Liver (tissue), 3 donors: ENCODE measurements at regions not wholly inside any gene's neighbourhood (a gene's known extent, or its start where the extent isn't known, plus 50 kb on each side); places are given as distances from the start of the nearest gene placed in this dataset.

ENCODE experiments used
- EGR1 ChIP-seq, 2 donors: IDR thresholded peaks; 2 replicates each; pipeline ENCODE4 v1.6.1; 2016 to 2018; ENCODE audit warnings: antibody characterized with exemption in 2 of 2, low read depth in 2 of 2
- FOXA2 ChIP-seq: IDR thresholded peaks from 2 replicates; pipeline ENCODE4 v1.6.1; 2016; ENCODE audit warnings: antibody characterized with exemption
- GABPA ChIP-seq, 2 donors: IDR thresholded peaks in 1 of 2; conservative IDR thresholded peaks in 1 of 2; 2 replicates each; pipeline ENCODE4 v1.6.1; 2016; ENCODE audit warnings: antibody characterized with exemption in 2 of 2, mild to moderate bottlenecking in 1 of 2, moderate library complexity in 1 of 2
- HNF4A ChIP-seq, 2 donors: conservative IDR thresholded peaks; 2 replicates each; pipeline ENCODE4 v1.6.1; 2016; ENCODE audit warnings: antibody characterized with exemption in 2 of 2, mild to moderate bottlenecking in 2 of 2
- RAD21 ChIP-seq, 2 donors: IDR thresholded peaks; 2 replicates each; pipeline ENCODE4 v1.6.1; 2016; ENCODE audit warnings: antibody characterized with exemption in 2 of 2, mild to moderate bottlenecking in 2 of 2
- SP1 ChIP-seq: IDR thresholded peaks from 2 replicates; pipeline ENCODE4 v1.6.1; 2018; ENCODE audit warnings: antibody characterized with exemption, mild to moderate bottlenecking
- TAF1 ChIP-seq: conservative IDR thresholded peaks from 2 replicates; pipeline ENCODE4 v1.6.1; 2016; ENCODE audit warnings: antibody characterized with exemption, mild to moderate bottlenecking
- YY1 ChIP-seq: IDR thresholded peaks from 2 replicates; pipeline ENCODE4 v1.6.1; 2016; ENCODE audit warnings: antibody characterized with exemption, mild to moderate bottlenecking
- TF ChIP-seq, protein P1 (sequence below): fragments of 150-350 bp; IDR thresholded peaks from 2 replicates; pipeline ENCODE4 v1.5.1; 2017; ENCODE audit warnings: improper control_type of control experiment, low read depth, low read length; ENCODE audit not compliant: missing input control
- TF ChIP-seq, protein P2 (sequence below): IDR thresholded peaks from 2 replicates; pipeline ENCODE4 v1.6.1; 2016; ENCODE audit warnings: antibody characterized with exemption, mild to moderate bottlenecking
- TF ChIP-seq, protein P3 (sequence below): IDR thresholded peaks from 2 replicates; pipeline ENCODE4 v1.6.1; 2016; ENCODE audit warnings: antibody characterized with exemption
- TF ChIP-seq, protein P4 (sequence below): IDR thresholded peaks from 2 replicates; pipeline ENCODE4 v1.6.1; 2016; ENCODE audit warnings: antibody characterized with exemption
- TF ChIP-seq, protein P5 (sequence below): IDR thresholded peaks from 2 replicates; pipeline ENCODE4 v1.6.1; 2016; ENCODE audit warnings: antibody characterized with exemption
- donor health status: healthy.
- donor health status: healthy.

DNA sequence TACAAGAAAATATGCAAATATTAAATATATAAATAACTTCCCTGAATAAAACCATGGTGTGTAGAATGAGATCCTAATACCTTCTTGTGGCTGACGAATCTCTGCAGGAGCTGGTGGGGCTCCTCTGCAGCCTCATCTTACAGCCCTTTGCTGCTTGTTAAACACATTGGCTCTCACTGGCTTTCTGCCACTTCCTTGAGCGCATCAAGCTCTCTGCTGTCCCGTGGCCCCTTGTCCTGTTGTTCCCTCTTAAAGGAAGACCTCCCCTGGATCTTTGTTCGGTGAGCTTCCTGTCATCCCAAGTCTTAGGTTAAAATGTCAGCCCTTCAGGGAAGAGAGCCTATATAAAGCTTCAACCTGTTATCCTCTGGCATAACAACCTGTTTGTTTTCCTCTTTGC lies 519.6 kb downstream of the DOK5 start:
- TF ChIP-seq RAD21 (IDR thresholded peaks at IDR 0.05), result no peak
- TF ChIP-seq, protein P1, sequence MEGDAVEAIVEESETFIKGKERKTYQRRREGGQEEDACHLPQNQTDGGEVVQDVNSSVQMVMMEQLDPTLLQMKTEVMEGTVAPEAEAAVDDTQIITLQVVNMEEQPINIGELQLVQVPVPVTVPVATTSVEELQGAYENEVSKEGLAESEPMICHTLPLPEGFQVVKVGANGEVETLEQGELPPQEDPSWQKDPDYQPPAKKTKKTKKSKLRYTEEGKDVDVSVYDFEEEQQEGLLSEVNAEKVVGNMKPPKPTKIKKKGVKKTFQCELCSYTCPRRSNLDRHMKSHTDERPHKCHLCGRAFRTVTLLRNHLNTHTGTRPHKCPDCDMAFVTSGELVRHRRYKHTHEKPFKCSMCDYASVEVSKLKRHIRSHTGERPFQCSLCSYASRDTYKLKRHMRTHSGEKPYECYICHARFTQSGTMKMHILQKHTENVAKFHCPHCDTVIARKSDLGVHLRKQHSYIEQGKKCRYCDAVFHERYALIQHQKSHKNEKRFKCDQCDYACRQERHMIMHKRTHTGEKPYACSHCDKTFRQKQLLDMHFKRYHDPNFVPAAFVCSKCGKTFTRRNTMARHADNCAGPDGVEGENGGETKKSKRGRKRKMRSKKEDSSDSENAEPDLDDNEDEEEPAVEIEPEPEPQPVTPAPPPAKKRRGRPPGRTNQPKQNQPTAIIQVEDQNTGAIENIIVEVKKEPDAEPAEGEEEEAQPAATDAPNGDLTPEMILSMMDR, result no peak
- TF ChIP-seq, protein P2, sequence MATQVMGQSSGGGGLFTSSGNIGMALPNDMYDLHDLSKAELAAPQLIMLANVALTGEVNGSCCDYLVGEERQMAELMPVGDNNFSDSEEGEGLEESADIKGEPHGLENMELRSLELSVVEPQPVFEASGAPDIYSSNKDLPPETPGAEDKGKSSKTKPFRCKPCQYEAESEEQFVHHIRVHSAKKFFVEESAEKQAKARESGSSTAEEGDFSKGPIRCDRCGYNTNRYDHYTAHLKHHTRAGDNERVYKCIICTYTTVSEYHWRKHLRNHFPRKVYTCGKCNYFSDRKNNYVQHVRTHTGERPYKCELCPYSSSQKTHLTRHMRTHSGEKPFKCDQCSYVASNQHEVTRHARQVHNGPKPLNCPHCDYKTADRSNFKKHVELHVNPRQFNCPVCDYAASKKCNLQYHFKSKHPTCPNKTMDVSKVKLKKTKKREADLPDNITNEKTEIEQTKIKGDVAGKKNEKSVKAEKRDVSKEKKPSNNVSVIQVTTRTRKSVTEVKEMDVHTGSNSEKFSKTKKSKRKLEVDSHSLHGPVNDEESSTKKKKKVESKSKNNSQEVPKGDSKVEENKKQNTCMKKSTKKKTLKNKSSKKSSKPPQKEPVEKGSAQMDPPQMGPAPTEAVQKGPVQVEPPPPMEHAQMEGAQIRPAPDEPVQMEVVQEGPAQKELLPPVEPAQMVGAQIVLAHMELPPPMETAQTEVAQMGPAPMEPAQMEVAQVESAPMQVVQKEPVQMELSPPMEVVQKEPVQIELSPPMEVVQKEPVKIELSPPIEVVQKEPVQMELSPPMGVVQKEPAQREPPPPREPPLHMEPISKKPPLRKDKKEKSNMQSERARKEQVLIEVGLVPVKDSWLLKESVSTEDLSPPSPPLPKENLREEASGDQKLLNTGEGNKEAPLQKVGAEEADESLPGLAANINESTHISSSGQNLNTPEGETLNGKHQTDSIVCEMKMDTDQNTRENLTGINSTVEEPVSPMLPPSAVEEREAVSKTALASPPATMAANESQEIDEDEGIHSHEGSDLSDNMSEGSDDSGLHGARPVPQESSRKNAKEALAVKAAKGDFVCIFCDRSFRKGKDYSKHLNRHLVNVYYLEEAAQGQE, result no peak
- no peak for TF ChIP-seq YY1
- TF ChIP-seq, protein P3, sequence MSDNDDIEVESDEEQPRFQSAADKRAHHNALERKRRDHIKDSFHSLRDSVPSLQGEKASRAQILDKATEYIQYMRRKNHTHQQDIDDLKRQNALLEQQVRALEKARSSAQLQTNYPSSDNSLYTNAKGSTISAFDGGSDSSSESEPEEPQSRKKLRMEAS, result no peak
- no peak for TF ChIP-seq TAF1
- TF ChIP-seq, protein P4, sequence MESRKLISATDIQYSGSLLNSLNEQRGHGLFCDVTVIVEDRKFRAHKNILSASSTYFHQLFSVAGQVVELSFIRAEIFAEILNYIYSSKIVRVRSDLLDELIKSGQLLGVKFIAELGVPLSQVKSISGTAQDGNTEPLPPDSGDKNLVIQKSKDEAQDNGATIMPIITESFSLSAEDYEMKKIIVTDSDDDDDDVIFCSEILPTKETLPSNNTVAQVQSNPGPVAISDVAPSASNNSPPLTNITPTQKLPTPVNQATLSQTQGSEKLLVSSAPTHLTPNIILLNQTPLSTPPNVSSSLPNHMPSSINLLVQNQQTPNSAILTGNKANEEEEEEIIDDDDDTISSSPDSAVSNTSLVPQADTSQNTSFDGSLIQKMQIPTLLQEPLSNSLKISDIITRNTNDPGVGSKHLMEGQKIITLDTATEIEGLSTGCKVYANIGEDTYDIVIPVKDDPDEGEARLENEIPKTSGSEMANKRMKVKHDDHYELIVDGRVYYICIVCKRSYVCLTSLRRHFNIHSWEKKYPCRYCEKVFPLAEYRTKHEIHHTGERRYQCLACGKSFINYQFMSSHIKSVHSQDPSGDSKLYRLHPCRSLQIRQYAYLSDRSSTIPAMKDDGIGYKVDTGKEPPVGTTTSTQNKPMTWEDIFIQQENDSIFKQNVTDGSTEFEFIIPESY, result no peak
- no peak for TF ChIP-seq SP1
- TF ChIP-seq, protein P5, sequence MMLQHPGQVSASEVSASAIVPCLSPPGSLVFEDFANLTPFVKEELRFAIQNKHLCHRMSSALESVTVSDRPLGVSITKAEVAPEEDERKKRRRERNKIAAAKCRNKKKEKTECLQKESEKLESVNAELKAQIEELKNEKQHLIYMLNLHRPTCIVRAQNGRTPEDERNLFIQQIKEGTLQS, result no peak
- TF ChIP-seq EGR1 (IDR thresholded peaks at IDR 0.05; ENCODE audit: low read depth in 2 of 2), result no peak
- no peak for TF ChIP-seq HNF4A (conservative IDR thresholded peaks at IDR 0.05)
- TF ChIP-seq FOXA2, result no peak
- no peak for TF ChIP-seq GABPA (IDR thresholded peaks at IDR 0.05 in 1 of 2, conservative IDR thresholded peaks at IDR 0.05 in 1 of 2)
